Posterior cingulate gyrus (tissue), 11 donors: ENCODE measurements at regions not wholly inside any gene's neighbourhood (a gene's known extent, or its start where the extent isn't known, plus 50 kb on each side); places are given as distances from the start of the nearest gene placed in this dataset.
"Not testable (repeated sequence)": the region's sequence is repeated elsewhere in the genome, so short reads cannot be mapped to it uniquely, and the experiment has no call there.

ENCODE experiments used
- DNase-seq, 10 donors: peaks; one replicate each; pipeline versions ENCODE4 v3.0.0 to v3.0.0-alpha.2; 2020 to 2021; ENCODE audit warnings: mixed read lengths in 3 of 10
- intact Hi-C: fragments of 100-400 bp; cut with DNase I; formaldehyde crosslinking; loops from one replicate; pipeline ENCODE4 v1.15.1; 2023

- no peak for DNase-seq
Observed at GRCh38 chr13:66074018-66074615, 1156.0 kb downstream of the PCDH9 start.

GRCh38 chr13:66072097-66072496 is 1158.0 kb downstream of the PCDH9 start:
- DNase-seq, intact Hi-C loops: not testable (repeated sequence)

More at GRCh38 chr13:66074018-66074615, 1156.0 kb downstream of the PCDH9 start:
- intact Hi-C loops: no loop called here

- DNase-seq: peak in 3 of 10 donors; percentile 16 to 60 (median 56)
- intact Hi-C loops: no loop called here
Observed at GRCh38 chr13:66071608-66072007, 1158.5 kb downstream of the PCDH9 start.

GRCh38 chr13:66071029-66071428 is 1159.1 kb downstream of the PCDH9 start:
- intact Hi-C loops: no loop called here
- no peak for DNase-seq

GRCh38 chr13:66069570-66069969 is 1160.6 kb downstream of the PCDH9 start:
- DNase-seq: no peak
- intact Hi-C loops: no loop called here

- intact Hi-C loops: no loop called here
- DNase-seq: no peak
Observed at GRCh38 chr13:66068683-66069082, 1161.5 kb downstream of the PCDH9 start.

GRCh38 chr13:66048888-66049287 is 1181.2 kb downstream of the PCDH9 start:
- DNase-seq: no peak
- intact Hi-C loops: no loop called here

- intact Hi-C loops: no loop called here
- no peak for DNase-seq
Observed at GRCh38 chr13:66040506-66040905, 1189.6 kb downstream of the PCDH9 start.

- intact Hi-C loops: no loop called here
Observed at GRCh38 chr13:66037096-66037495, 1193.0 kb downstream of the PCDH9 start.

GRCh38 chr13:66036636-66037035 is 1193.5 kb downstream of the PCDH9 start:
- intact Hi-C loops: no loop called here
- no peak for DNase-seq

More at GRCh38 chr13:66037096-66037495, 1193.0 kb downstream of the PCDH9 start:
- no peak for DNase-seq

GRCh38 chr13:66036024-66036614 is 1194.0 kb downstream of the PCDH9 start:
- intact Hi-C loops: no loop called here
- no peak for DNase-seq

- intact Hi-C loops: no loop called here
- DNase-seq: no peak
Observed at GRCh38 chr13:66033924-66034323, 1196.2 kb downstream of the PCDH9 start.

- intact Hi-C loops: no loop called here
- DNase-seq: no peak
Observed at GRCh38 chr13:66021846-66022245, 1208.3 kb downstream of the PCDH9 start.

GRCh38 chr13:66014771-66015170 is 1215.4 kb downstream of the PCDH9 start:
- intact Hi-C loops: no loop called here
- DNase-seq: no peak

- DNase-seq: peak in 2 of 10 donors; percentile 64 to 76
- intact Hi-C loops: no loop called here
Observed at GRCh38 chr13:66009241-66009640, 1220.9 kb downstream of the PCDH9 start.

- intact Hi-C loops: no loop called here
- no peak for DNase-seq
Observed at GRCh38 chr13:66003558-66003957, 1226.6 kb downstream of the PCDH9 start.

GRCh38 chr13:66001140-66001539 is 1229.0 kb downstream of the PCDH9 start:
- no peak for DNase-seq

GRCh38 chr13:65999411-65999810 is 1230.7 kb downstream of the PCDH9 start:
- DNase-seq: no peak
- intact Hi-C loops: no loop called here

More at GRCh38 chr13:66001140-66001539, 1229.0 kb downstream of the PCDH9 start:
- intact Hi-C loops: no loop called here

GRCh38 chr13:65990684-65991083 is 1239.5 kb downstream of the PCDH9 start:
- no peak for DNase-seq
- intact Hi-C loops: no loop called here

- intact Hi-C loops: no loop called here
- peak in 1 of 10 donors; percentile 35 for DNase-seq
Observed at GRCh38 chr13:65985612-65986011, 1244.5 kb downstream of the PCDH9 start.

- DNase-seq: peak in 1 of 10 donors; percentile 62
- intact Hi-C loops: no loop called here
Observed at GRCh38 chr13:65977525-65977924, 1252.6 kb downstream of the PCDH9 start.

GRCh38 chr13:65971541-65971940 is 1258.6 kb downstream of the PCDH9 start:
- peak in 8 of 10 donors; percentile 14 to 91 (median 48) for DNase-seq

More at GRCh38 chr13:65971541-65971940, 1258.6 kb downstream of the PCDH9 start:
- intact Hi-C loops: no loop called here
